Fibroblast of mammary gland (primary cell): ENCODE measurements at regions not wholly inside any gene's neighbourhood (a gene's known extent, or its start where the extent isn't known, plus 50 kb on each side); places are given as distances from the start of the nearest gene placed in this dataset.
"Not testable (repeated sequence)": the region's sequence is repeated elsewhere in the genome, so short reads cannot be mapped to it uniquely, and the experiment has no call there.

ENCODE experiments used
- DNase-seq: peaks from one replicate; pipeline ENCODE4 v3.0.0-alpha.2; 2010; ENCODE audit warnings: low read depth
- H3K4me3 ChIP-seq: 2 replicates; pipeline ENCODE4 v1.5.1; 2011; ENCODE audit warnings: low read depth, mild to moderate bottlenecking, low read length, moderate library complexity; ENCODE audit not compliant: control insufficient read depth
- TF ChIP-seq, protein P1 (sequence below): conservative IDR thresholded peaks from 2 replicates; pipeline ENCODE4 v1.5.1; 2011; ENCODE audit warnings: low read depth, low read length, inconsistent platforms; ENCODE audit not compliant: control insufficient read depth, insufficient read depth

DNA sequence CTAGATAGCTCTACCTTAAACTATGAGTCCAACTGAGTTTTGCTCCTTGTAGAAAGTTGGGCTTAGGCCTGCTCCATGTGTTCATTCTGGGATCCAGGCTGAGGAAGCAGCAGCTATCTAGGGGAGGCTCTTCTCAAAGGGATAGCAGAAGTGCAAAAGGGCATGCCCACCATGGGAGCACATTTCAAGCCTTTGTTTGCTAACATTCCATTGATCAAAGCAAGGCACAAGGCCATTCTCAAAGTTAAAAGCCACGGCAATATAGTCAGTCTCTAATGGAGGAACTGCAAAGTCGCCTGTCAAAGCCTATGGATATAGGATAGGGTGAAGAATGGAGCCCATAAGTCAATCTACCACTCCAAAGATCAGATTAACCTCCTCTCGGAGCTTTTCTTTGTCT, 488.1 kb upstream of the ARX start:
- TF ChIP-seq, protein P1, sequence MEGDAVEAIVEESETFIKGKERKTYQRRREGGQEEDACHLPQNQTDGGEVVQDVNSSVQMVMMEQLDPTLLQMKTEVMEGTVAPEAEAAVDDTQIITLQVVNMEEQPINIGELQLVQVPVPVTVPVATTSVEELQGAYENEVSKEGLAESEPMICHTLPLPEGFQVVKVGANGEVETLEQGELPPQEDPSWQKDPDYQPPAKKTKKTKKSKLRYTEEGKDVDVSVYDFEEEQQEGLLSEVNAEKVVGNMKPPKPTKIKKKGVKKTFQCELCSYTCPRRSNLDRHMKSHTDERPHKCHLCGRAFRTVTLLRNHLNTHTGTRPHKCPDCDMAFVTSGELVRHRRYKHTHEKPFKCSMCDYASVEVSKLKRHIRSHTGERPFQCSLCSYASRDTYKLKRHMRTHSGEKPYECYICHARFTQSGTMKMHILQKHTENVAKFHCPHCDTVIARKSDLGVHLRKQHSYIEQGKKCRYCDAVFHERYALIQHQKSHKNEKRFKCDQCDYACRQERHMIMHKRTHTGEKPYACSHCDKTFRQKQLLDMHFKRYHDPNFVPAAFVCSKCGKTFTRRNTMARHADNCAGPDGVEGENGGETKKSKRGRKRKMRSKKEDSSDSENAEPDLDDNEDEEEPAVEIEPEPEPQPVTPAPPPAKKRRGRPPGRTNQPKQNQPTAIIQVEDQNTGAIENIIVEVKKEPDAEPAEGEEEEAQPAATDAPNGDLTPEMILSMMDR: no peak
- H3K4me3 ChIP-seq: no peak overlapping the region
- no peak for DNase-seq

DNA sequence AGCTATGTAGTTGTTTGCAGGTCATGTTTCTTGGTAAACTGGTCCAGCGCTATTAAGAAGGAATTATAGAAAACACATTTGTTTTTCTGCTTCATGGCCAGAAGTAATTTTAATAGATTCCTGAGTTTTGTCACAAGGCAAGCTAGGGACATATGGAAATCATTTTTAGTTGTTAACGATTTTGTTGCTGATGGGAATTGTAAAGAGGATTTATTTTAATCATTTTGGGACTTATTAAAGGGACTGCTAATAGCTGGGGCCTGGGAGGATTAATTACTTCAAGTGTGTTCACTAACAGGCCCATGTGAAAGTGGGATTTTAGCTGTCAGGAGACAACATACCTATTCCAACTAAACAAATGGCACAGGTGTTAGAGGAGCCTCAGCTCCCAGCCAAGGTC, 492.0 kb upstream of the ARX start:
- no peak for DNase-seq
- H3K4me3 ChIP-seq: no peak overlapping the region
- TF ChIP-seq, protein P1: no peak

DNA sequence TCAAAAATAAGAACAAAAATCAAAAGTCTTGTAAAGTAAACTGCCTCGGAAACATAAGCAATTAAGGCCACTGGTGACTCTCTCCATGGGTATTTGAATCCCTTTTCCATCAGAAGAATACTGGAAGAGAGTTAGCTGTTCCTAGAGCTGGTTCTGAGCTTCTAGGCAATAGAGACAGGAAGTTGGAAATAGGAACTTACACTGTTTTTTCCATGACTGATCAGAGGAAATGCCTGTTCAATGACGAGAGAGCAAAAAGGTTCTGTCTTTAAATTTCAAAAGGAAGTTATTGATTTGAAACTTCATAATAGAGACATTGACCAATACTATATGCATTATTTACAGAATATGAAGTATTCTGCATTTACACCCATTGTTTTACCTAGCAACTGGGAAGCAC, 503.5 kb upstream of the ARX start:
- TF ChIP-seq, protein P1: no peak
- DNase-seq: no peak
- no peak overlapping the region for H3K4me3 ChIP-seq

DNA sequence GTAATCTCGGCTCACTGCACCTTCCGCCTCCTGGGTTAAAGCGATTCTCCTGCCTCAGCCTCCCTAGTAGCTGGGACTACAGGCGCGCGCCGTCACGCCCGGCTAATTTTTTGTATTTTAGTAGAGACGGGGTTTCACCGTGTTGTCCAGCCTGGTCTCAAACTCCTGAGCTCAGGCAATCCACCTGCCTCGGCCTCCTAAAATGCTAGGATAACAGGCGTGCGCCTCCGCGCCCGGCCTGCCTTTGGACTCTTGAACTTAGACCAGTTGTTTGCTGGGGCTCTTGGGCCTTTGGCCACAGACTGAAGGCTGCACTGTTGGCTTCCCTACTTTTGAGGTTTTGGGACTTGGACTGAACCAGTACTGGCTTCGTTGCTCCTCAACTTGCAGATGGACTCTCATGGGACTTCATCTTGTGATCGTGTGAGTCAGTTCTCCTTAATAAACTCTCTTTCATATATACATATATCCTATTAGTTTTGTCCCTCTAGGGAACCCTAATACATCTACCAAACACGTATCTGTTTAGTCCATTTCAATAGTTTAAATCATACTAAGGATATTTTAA, 506.8 kb upstream of the ARX start:
- DNase-seq, H3K4me3 ChIP-seq: not testable (repeated sequence)

DNA sequence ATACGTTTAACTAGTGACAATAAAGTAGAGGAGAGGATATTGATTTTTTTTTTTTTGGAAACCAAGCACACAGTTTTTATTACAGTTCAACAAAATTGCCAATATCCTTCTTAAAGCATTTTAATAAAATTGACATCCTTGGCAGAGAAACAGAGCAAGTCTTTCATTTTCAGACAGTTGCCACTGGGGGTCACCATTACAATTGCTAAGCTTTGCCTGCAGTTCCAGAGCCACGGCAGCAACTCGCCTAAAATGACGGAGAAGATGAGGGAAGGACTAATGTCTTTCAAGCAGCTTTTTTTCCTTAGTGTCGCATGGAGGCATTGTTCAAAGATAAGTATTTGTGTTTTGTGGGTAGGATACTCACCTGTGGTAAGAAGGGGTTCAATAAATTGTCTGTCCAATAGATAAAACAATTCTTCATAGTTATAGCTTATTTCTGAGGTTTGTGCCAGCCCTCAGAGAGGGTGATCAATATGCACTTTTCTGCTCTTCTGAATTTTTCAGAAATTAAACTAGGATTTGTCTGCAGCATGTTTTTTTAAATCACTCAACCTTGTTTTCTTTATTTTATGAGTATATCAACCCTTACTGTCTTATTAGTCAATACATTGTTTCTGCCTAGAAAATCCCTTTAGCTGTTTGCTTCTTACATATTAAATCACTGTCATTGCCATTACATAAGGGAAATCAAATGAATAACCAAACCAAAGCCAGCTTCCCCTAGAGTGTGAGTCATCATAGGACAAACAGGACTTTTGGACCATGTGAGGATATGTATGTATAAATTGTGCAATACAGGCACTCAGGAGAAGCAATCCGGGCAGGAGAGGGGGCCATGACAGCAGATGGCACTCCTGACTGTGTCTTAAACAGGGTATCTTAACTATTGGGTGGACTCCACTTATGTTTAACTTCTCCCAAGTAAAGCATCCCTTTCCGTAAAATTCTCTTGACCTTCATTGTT, 508.1 kb upstream of the ARX start:
- TF ChIP-seq, protein P1: peak; percentile 19
- H3K4me3 ChIP-seq: no peak overlapping the region
- peak; percentile 36 for DNase-seq

DNA sequence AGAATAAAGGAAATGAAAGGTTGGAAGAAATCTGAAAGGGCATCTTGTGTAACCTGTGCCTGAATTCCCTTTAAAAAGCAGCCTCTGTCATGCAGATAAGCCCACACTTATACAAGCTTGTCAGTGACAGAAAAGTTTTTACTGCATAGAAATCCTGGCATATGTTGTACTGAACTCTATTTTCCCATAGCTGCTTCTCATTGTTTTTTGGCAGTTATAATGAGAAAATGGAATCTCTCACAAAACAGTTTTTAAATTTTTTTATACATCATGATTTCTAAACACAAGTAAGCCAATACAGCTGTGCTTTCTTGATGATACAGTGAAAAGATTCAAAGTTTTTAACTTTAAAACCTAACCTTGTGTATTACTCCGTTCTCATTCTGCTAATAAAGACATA, 511.4 kb upstream of the ARX start:
- no peak for DNase-seq
- TF ChIP-seq, protein P1: no peak
- H3K4me3 ChIP-seq: no peak overlapping the region

DNA sequence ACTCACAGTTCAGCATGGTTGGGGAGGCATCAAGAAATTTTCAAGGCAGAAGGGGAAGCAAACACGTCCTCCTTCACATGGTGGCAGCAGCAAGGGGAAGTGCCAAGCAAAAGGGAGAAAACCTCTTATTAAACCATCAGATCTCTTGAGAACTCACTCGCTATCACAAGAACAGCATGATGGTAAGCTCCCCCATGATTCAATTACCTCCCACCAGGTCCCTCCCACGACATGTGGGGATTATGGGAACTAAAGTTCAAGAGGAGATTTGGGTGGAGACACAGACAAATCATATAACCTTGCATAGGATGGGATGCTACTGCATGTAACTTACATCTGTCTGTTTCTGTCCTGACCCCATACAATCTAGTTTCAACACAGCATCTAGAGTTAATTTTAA, 511.8 kb upstream of the ARX start:
- H3K4me3 ChIP-seq: no peak overlapping the region
- no peak for DNase-seq
- TF ChIP-seq, protein P1: no peak
